Nephron progenitor cell (in vitro differentiated cells): ENCODE measurements at regions not wholly inside any gene's neighbourhood (a gene's known extent, or its start where the extent isn't known, plus 50 kb on each side); places are given as distances from the start of the nearest gene placed in this dataset.

Source experiments
- DNase-seq: peaks from one replicate; pipeline ENCODE4 v3.0.0; 2021
- H3K27ac Mint-ChIP-seq: 2 replicates; pipeline ENCODE4 v1.8.0; 2021; ENCODE audit warnings: mild to moderate bottlenecking, moderate library complexity, mixed read lengths
- H3K27me3 Mint-ChIP-seq: 2 replicates; pipeline ENCODE4 v1.8.0; 2021; ENCODE audit warnings: mild to moderate bottlenecking, low read depth, mixed read lengths; ENCODE audit not compliant: poor library complexity
- H3K36me3 Mint-ChIP-seq: 2 replicates; pipeline ENCODE4 v1.8.0; 2021; ENCODE audit warnings: low read depth, mixed read lengths
- H3K4me1 Mint-ChIP-seq: 2 replicates; pipeline ENCODE4 v1.8.0; 2021; ENCODE audit warnings: mixed read lengths
- H3K4me3 Mint-ChIP-seq: 2 replicates; pipeline ENCODE4 v1.8.0; 2021; ENCODE audit warnings: mild to moderate bottlenecking, moderate library complexity, mixed read lengths
- H3K9me3 Mint-ChIP-seq: 2 replicates; pipeline ENCODE4 v1.8.0; 2021; ENCODE audit warnings: mild to moderate bottlenecking, moderate library complexity, mixed read lengths
- TF ChIP-seq, protein P1 (sequence below): fragments of 200-600 bp; sonication (generic); IDR thresholded peaks from 2 replicates; pipeline ENCODE4 v1.5.0; 2021; ENCODE audit warnings: antibody characterized with exemption

DNA sequence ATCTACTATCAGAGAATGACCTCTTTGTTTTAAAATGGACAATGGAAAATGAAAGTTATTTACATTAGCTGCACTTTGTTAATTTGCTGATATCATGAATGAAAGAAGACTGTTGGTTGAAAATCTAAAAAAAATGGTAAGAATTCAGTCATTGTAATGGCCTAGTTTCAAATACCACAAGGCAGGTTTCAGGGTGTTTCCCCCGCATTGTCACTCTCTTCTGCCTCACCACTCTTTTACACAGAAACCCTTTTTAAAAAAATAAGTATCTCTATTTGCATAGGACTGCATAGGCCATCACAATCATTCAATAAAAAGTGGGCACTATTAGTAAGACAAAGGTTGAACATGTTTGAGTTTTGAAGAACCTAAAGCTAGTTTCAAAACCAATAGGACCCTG, 737.1 kb downstream of the INHBA start:
- peaks cover 7% of the 10 kb centered on the region for H3K27me3 Mint-ChIP-seq
- H3K4me1 Mint-ChIP-seq, result no peaks in the 10 kb centered on the region
- H3K36me3 Mint-ChIP-seq, result no peaks in the 10 kb centered on the region
- no peak overlapping the region for H3K27ac Mint-ChIP-seq
- TF ChIP-seq, protein P1, sequence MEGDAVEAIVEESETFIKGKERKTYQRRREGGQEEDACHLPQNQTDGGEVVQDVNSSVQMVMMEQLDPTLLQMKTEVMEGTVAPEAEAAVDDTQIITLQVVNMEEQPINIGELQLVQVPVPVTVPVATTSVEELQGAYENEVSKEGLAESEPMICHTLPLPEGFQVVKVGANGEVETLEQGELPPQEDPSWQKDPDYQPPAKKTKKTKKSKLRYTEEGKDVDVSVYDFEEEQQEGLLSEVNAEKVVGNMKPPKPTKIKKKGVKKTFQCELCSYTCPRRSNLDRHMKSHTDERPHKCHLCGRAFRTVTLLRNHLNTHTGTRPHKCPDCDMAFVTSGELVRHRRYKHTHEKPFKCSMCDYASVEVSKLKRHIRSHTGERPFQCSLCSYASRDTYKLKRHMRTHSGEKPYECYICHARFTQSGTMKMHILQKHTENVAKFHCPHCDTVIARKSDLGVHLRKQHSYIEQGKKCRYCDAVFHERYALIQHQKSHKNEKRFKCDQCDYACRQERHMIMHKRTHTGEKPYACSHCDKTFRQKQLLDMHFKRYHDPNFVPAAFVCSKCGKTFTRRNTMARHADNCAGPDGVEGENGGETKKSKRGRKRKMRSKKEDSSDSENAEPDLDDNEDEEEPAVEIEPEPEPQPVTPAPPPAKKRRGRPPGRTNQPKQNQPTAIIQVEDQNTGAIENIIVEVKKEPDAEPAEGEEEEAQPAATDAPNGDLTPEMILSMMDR, result no peak
- DNase-seq, result no peak
- H3K9me3 Mint-ChIP-seq, result no peaks in the 10 kb centered on the region
- H3K4me3 Mint-ChIP-seq, result no peak overlapping the region

DNA sequence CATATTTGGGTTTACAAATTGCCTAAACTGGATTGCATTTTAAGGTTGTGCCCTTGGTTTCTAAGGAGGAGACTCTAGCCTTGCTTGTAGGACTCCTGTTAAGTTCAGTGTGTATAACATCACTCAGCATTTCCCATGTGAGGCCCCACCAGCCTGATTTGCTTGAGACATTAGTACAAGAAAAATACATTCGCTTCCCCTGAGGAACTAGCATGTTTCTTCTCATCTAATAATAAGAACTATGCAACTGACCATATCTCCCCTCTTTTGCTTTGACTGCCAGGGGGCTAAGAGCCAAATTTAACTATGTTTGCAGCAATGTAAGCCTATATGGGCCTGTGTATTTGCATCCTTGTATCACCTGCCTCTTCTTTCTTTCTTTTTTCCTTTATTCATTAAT, 737.9 kb downstream of the INHBA start:
- Mint-ChIP-seq H3K9me3 (no peaks in the 10 kb centered on the region), H3K36me3 (no peaks in the 10 kb centered on the region), H3K27me3 (peaks cover 7% of the 10 kb centered on the region), H3K4me1 (no peaks in the 10 kb centered on the region), H3K4me3 (no peak overlapping the region), H3K27ac (no peak overlapping the region)
- TF ChIP-seq, protein P1, result no peak
- DNase-seq, result no peak

DNA sequence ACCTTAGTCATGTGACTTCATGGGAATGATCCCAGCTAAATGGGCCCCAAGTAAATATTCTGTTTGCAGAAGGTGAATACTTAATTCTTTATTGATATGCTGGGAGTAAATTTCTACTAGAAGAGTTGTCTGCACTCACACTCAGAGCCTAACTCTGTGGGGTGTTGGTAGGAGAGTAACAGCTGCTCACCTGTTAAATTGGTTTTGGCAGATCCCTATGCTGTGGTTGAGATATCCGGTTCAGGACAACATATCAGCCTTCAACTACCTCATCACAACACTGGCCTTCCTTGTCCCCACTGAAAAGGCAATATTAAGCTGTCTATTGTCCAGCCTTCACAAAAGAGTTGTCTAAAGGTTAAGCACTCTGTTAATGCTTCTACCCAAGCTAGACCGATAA, 738.3 kb downstream of the INHBA start:
- no peak for DNase-seq
- Mint-ChIP-seq H3K27ac (no peak overlapping the region), H3K4me1 (no peaks in the 10 kb centered on the region), H3K36me3 (no peaks in the 10 kb centered on the region), H3K9me3 (no peaks in the 10 kb centered on the region), H3K4me3 (no peak overlapping the region), H3K27me3 (peaks cover 7% of the 10 kb centered on the region)
- TF ChIP-seq, protein P1, result no peak

DNA sequence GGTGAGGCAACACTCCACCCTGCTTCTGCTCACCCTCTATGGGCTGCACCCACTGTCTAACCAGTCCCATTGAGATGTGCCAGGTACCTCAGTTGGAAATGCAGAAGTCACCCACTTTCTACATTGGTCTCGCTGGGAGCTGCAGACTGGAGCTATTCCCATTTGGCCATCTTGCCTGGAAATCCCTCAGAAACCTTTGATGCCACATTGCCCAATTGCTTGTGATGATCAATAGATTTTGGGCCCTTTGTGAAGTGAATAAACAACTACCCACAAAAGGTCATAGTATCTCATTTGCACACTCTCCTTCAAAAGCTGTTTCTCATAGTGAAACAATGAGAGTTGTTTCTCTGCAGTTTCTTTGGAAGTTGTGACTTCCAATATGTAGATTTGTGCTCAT, 742.9 kb downstream of the INHBA start:
- TF ChIP-seq, protein P1, result no peak

GRCh38 chr7:40948239-40948638, 754.7 kb downstream of the INHBA start:
- Mint-ChIP-seq H3K27me3 (peaks cover 8% of the 10 kb centered on the region), H3K9me3 (peaks cover 78% of the 10 kb centered on the region), H3K4me1 (no peaks in the 10 kb centered on the region), H3K36me3 (no peaks in the 10 kb centered on the region), H3K27ac (no peak overlapping the region), H3K4me3 (no peak overlapping the region)
- TF ChIP-seq, protein P1, result no peak
- no peak for DNase-seq

More for the DNA sequence above, 742.9 kb downstream of the INHBA start:
- H3K4me3 Mint-ChIP-seq, result no peak overlapping the region
- H3K27ac Mint-ChIP-seq, result no peak overlapping the region
- H3K9me3 Mint-ChIP-seq, result peaks cover 25% of the 10 kb centered on the region
- no peaks in the 10 kb centered on the region for H3K36me3 Mint-ChIP-seq
- peaks cover 7% of the 10 kb centered on the region for H3K27me3 Mint-ChIP-seq
- H3K4me1 Mint-ChIP-seq, result no peaks in the 10 kb centered on the region
- DNase-seq, result no peak

DNA sequence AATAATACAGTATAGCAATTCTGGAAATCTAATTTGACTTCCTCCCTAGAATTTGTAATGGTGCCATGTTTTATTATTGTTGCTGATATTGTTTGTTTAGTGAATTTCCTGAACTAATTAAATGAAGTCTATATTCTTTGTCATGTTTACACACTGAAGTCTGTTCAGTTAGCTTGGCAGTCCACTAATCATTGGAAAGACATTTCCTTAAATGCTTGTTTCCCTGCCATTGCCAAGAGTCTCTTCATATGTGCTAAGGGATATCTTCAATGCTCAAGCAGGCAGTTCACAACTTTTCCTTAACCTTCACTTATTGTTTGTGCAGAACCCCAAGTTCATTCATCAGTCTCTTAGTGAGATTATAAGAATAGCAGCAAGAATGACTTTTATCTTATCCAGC, 755.3 kb downstream of the INHBA start:
- Mint-ChIP-seq H3K27ac (no peak overlapping the region), H3K36me3 (no peaks in the 10 kb centered on the region), H3K9me3 (peaks cover 76% of the 10 kb centered on the region), H3K4me1 (no peaks in the 10 kb centered on the region), H3K4me3 (no peak overlapping the region), H3K27me3 (peaks cover 1% of the 10 kb centered on the region)
- TF ChIP-seq, protein P1, result no peak
- no peak for DNase-seq
